Lower leg skin (tissue), 3 donors: ENCODE measurements at regions not wholly inside any gene's neighbourhood (a gene's known extent, or its start where the extent isn't known, plus 50 kb on each side); places are given as distances from the start of the nearest gene placed in this dataset.

Experiments used
- CTCF ChIP-seq, 3 donors: fragments of 450-650 bp; IDR thresholded peaks; one replicate each; pipeline ENCODE4 v1.5.1; 2016; ENCODE audit warnings: antibody characterized with exemption in 3 of 3, mild to moderate bottlenecking in 3 of 3, moderate library complexity in 2 of 3
- POLR2A ChIP-seq, 2 donors: fragments of 450-650 bp; IDR thresholded peaks; one replicate each; pipeline ENCODE4 v1.6.1; 2016 to 2017; ENCODE audit warnings: antibody characterized with exemption in 2 of 2, mild to moderate bottlenecking in 1 of 2, moderate library complexity in 1 of 2

- no peak for TF ChIP-seq CTCF (IDR thresholded peaks at IDR 0.05)
- no peak for TF ChIP-seq POLR2A (IDR thresholded peaks at IDR 0.05)
Measured at GRCh38 chr3:102098130-102098885, 249.0 kb downstream of the NFKBIZ start.
